Stomach (tissue), 4 donors: ENCODE measurements at regions not wholly inside any gene's neighbourhood (a gene's known extent, or its start where the extent isn't known, plus 50 kb on each side); places are given as distances from the start of the nearest gene placed in this dataset.

ENCODE experiments used
- EP300 ChIP-seq: sonication (generic); formaldehyde crosslinking; IDR thresholded peaks from one replicate; pipeline ENCODE4 v1.6.1; 2017; ENCODE audit warnings: antibody characterized with exemption
- POLR2A ChIP-seq, 4 donors: fragments of 450-650 bp; IDR thresholded peaks; one replicate each; pipeline ENCODE4 v1.6.1; 2016; ENCODE audit warnings: antibody characterized with exemption in 4 of 4, control low read depth in 2 of 4, mild to moderate bottlenecking in 1 of 4, moderate library complexity in 1 of 4
- POLR2AphosphoS5 ChIP-seq, 3 donors: sonication (generic); formaldehyde crosslinking; IDR thresholded peaks; one replicate each; pipeline ENCODE4 v1.6.1; 2016; ENCODE audit warnings: antibody characterized with exemption in 3 of 3
- TF ChIP-seq, protein P1 (sequence below), 7 experiments: fragments of 450-650 bp in 4 of 7; fragments of 200-600 bp in 3 of 7; sonication (generic) in 3 of 7; IDR thresholded peaks; one replicate each; pipeline ENCODE4 v1.5.1; 2016 to 2019; ENCODE audit warnings: antibody characterized with exemption in 7 of 7, control low read depth in 2 of 7, mild to moderate bottlenecking in 1 of 7

DNA sequence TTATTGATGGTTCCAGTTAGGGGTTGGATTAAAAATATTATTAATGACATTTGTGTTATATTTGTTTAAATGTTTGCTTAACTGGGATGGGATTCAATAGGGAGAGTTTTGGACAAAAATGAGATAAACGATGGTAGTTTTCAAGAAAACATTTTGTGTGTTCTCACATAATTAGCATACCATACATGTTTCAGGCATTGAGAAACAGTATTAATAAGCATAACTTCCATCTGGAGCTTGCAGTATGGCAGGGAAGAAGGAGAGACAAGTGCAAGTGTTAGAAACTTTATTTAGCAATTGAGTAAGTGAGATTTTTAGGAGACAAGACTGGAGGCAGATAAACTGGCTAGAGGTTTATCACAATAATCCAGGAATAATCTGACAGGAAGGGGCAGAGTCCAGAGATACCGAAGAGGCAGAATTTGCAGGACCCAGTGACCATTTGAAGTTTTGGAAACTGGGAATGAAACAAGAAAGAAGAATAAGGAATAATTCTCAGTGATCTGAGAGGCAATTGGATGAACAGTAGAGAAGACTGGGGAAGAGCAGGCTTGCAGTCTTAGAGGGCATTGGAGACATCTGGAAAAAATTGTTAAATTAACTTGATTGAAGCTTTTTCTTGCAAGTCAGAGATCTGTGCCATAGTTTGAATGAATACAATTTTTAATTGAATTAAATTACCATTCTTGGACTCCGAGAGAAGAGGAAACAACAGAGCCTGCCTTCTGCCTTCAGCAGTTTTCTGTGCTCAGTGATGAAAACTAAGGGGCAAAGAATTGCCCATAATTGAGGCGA, 73.0 kb upstream of the PTCHD4 start:
- TF ChIP-seq, protein P1, sequence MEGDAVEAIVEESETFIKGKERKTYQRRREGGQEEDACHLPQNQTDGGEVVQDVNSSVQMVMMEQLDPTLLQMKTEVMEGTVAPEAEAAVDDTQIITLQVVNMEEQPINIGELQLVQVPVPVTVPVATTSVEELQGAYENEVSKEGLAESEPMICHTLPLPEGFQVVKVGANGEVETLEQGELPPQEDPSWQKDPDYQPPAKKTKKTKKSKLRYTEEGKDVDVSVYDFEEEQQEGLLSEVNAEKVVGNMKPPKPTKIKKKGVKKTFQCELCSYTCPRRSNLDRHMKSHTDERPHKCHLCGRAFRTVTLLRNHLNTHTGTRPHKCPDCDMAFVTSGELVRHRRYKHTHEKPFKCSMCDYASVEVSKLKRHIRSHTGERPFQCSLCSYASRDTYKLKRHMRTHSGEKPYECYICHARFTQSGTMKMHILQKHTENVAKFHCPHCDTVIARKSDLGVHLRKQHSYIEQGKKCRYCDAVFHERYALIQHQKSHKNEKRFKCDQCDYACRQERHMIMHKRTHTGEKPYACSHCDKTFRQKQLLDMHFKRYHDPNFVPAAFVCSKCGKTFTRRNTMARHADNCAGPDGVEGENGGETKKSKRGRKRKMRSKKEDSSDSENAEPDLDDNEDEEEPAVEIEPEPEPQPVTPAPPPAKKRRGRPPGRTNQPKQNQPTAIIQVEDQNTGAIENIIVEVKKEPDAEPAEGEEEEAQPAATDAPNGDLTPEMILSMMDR (IDR thresholded peaks at IDR 0.05) = no peak
- TF ChIP-seq EP300 (no peak), POLR2AphosphoS5 (IDR thresholded peaks at IDR 0.05) (no peak), POLR2A (IDR thresholded peaks at IDR 0.05) (no peak)
